Amygdala (tissue), 56 donors: ENCODE measurements at regions not wholly inside any gene's neighbourhood (a gene's known extent, or its start where the extent isn't known, plus 50 kb on each side); places are given as distances from the start of the nearest gene placed in this dataset.

Experiments used
- DNase-seq, 56 donors: peaks; one replicate each; lab custom pipeline; 2025; lab: John Stamatoyannopoulos, UW

DNA sequence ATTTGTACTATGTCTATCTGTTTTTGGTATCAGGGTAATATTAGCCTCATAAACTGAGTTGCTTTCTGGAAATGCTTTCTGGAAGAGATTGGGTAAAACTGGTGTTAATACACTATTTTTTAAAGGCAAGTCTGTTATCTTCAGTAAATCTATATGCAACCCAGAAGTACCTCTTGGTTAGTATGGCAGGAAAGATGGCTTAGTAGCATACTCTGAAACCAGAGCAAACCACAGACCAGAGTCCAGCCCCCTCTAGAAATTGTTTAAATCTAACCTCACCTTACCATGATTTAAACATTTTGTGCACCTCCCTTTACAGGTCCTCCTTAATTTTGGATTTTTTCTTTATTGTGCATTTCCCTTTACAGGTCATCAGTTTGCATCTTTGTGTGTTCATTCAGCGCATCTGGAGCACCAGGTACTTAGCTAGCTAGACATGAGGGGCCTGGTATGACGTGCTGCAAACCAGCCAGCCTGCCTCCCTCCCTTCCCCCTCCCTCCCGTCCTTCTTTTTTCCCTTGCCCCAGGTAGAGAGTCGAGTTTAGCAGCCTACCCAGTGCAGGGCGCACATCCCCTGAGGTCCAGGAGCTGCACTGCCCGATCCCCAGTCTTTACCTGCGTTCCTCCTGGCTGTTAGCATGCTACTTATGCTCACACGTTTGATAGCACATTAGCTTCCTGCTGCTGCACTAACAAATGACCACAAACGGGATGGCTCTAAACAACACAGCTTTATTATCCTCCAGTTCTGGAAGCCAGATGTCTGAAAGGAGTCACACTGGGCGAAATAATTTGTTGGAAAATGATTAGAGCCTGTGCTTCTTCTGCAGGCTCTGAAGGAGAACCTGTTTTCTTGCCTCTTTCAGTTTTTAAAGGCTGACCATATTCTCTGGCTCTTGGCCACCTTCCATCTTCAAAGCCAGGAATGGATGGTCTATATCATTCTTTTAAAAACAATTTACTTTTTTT, 299.9 kb upstream of the HABP2 start:
- DNase-seq = no peak

DNA sequence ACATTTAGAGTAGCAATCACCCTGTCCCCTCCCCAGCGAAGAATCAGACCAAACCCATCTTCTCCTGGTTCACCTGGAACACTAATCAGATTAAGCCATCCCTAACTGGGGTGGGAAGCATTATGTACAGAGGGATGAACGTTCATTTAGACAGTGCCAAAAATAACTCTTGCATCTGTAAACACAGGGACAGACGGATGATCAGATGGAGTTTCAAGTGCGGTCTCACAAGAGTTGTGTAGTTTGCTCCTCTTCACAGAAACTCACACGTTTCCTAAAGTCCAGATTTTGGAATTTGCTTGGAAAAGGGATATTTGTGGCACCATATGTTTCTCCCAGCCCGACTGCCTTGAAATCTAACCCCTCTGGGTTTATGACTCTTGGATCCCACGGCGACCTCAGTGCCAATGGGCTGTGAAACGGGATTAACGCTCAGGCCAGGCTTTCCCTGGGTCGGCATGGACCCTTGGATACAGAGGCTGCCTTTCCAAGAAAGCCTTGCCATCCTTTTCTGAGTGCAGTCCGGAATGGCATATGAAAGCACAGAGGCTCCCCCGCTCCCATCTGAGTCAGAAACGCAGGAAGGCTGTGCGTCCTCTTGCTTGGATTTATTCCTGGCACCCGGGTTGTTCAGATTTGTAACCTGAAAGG, 293.2 kb upstream of the HABP2 start:
- no peak for DNase-seq

DNA sequence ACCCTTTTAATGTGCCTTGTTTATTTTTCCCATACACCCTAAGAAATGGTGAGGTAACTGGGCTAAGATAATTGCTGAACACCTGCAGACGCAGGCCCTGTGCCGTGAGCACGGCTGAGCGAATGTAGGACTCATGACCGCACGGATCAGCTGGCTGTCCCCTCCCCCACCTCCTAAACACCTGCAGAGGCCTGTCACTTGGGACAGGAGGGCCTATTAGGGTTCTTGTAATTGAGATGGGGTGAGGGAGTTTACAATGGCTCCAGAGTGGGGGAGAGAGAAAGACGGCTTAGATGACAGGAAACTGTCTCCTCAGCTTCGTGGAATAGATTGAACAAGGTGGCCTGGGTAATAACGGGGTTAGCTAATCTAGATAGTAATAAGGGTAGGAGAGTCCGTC, 291.7 kb upstream of the HABP2 start:
- DNase-seq = no peak

DNA sequence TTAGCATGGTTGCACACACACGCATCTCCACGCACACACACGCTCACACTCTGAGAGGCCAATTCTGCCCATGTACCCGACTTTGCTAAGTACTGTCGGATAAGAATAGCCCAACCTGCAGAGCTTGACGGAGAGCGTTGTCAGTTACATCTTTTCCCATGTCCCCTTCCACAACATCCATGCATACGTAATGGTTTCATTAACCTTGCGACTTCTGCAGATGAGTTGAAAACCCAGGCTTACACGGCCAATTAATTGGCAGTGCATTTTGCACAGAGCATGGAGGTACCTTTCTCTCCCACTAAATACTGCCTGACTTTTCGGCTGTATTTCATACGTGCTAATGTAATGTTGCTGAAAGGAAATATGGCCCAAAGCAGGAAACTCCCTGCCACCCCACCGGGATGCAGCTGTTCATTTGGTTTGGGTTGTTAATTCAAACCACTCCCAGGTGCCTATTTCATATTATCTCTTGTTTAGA, 291.2 kb upstream of the HABP2 start:
- no peak for DNase-seq

DNA sequence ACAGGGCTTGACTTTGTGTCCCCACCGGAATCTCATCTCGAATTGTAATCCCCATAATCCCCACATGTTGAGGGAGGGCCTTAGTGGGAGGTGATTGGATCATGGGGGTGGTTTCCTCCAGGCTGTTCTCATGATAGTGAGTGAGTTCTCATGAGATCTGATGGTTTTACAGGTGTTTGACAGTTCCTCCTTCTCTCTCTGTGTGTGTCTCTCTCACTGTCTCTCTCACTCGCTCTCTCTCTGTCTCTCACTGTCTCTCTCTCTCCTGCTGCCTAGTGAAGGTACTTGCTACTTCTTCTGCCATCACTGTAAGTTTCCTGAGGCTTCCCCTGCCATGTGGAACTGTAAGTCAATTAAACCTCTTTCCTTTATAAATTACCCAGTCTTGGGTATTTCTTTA, 289.8 kb upstream of the HABP2 start:
- DNase-seq = no peak

DNA sequence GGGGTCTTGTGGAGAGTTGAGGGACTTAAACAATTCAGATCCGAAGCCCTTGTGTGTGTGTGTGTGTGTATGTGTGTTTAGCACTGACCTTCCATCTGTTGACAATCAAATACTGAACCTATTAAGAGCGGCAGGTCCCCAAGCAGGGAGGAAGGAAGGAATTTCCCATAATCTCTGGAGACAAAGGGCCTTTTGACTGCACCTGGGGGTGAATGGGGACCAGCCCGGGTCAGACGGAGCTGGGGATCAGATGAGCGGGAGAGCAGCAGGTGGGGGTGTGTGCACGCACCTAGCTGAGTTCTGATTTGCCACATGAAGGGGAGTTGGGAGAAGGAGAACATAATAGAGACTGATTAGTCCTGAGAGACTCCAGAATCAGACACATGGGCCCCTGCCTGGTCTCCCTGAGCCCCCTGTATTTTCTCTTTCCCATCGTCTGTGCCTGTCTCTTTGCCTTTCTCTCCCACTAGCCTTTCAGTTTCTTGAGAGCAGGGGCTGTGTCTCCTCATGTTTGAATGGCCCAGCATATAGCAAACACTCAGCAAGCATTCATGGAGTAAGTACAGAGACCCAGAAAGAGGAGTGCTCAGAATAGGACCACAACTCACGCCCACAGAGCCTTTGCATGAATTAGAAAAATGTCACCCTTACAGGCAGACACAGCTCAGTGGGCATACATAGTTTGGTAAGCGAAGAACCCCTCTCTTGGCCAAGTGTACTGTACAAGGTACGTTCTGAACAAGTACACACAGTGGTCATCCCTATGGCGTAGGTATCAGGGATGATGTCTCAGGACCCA, 288.3 kb upstream of the HABP2 start:
- DNase-seq = no peak

DNA sequence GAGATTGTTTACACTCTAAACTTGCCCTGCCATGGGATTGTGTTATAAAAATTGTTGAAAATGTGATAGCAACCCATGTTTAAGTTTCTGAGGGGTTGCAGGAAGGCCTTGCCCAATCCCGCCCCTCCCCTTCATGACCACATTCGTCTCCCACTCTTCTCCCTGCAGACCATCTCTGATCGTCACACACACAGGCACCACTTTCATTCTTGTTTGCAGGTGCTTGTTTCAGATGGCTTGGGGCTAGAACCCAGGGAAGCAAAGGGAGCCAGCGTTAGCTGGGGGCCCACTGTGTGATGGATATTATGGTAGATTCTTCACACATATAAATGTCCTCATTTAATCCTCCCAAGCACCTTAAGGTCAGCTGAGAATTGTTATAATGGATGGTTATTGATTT, 286.7 kb upstream of the HABP2 start:
- no peak for DNase-seq

DNA sequence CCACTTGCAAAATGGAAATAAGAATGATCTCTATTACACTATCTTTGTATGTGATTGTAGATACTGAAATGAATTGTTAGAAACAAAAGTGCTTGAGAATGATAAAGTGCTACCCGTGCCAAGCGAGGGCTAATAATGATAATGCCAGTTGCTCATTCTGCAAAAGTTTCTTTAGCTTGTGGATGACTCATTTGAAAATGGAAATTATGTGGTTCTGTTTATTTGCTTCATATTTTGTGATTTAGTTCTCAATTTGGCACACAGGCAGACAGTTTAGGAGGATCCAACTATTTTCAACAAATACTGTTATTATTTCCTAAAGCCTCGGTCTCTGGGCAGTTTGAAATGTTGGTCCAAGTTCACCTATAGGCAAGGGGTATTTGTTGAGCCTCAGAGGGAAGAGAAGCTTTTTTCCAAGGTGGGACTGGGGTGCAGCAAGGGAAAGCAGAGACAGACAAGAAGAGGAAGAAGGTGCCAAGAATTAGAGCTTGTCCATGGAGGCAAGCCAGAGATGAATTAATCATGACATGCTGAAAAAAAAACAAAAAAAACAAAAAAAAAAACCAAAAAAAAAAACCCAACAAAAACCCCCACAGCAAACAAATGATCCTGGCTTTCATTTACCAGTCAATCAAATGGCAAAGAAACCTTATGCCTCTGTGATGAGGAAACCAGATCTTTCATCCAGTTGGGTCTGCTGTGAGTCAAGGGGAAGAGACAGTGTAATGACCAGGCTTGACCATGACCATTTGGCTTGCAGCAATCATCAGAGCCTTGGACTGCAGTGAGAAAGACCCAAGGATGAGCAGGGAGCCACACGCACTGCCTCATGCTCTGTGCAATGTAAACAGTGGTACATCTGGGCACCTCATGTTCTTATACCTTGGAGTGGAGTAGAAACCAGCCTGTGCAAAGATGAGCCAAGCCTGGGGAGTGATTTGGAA, 285.0 kb upstream of the HABP2 start:
- DNase-seq = peak in 1 of 56 donors; percentile 2

DNA sequence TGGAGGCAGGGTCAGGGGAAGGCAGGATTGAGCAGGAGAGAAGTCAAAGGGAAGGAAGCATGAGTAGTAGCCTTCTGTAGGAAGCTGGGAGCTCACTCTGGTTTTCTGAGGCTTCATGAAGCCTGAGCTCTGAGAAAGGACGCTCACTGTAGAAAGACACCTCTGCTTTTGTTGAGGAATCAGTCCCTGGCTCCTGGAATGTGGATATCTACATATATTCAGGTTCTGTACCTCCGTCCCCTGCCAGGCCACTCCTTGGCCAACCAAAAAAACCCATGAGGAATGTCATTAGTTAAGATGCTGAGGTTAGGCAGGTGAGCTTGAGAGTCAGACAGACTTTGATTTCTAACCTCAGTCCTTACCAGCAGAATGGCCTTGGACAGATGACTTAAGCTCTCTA, 283.5 kb upstream of the HABP2 start:
- no peak for DNase-seq

DNA sequence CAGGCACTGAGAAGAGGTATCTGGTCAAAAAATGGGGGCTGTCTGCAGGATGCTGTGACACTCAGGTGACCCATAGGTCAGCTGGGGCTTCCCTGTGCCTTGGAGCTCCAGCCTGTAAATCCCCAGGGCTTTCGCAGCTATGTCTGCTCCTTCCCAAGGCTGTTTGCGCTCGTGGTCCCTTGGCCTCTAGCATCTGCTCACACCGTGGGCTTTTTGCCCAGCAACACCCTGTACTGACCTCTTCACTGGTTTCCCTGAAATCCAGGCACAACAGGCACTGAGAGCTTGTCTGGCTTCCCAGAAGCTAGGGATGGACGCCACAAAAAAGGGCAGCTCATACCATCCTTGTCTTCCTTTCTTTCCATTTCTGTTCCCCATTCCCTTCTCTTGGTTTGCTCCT, 280.3 kb upstream of the HABP2 start:
- no peak for DNase-seq

DNA sequence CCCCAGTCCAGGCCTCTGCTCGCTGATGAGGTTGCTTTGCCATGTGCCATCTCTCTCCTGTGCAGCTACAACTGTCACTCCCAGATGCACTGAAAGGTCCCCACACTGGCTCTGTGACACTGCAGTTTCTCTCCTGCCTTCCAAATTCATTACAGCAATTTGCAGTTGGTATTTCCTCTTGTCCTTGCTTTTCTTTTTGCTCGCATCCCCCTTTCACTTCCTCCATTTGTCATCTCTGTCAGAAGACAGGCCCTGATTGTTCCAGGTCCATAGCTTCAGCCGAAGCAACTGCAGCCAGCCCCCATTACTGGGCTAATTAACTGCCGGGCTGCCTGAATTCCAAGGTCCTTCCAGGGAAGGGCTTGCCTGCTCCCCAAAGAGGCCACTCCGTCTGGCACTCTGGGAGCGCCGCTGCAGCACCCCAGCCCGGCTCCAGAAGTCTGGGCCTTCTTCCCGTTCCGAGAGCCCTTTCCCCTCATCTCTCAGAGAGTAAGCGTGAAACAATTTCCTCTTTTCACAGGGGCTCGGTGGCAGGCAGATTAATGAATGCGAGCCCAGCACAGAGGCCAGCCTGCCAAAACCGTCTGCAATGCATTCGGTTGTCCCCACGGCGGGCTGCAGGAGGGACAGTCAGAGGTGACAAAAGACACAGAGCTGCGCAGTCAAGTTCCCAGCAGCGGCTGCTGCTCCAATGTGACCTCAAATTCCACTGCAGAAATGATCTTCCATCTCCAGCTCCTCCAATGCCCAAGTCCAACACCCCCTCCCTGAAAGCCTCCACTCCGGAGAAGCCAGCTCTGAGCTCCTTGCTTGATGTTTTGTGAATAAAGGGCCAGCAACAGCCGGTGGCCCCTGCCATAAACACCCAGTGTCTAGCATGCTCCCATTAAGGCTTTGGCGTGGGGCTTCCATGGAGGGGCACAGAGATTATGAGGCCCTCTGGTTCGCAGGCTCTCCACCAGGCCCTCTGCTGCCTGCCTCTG, 279.4 kb upstream of the HABP2 start:
- DNase-seq = peak in 51 of 56 donors; percentile 14 to 85 (median 60)

DNA sequence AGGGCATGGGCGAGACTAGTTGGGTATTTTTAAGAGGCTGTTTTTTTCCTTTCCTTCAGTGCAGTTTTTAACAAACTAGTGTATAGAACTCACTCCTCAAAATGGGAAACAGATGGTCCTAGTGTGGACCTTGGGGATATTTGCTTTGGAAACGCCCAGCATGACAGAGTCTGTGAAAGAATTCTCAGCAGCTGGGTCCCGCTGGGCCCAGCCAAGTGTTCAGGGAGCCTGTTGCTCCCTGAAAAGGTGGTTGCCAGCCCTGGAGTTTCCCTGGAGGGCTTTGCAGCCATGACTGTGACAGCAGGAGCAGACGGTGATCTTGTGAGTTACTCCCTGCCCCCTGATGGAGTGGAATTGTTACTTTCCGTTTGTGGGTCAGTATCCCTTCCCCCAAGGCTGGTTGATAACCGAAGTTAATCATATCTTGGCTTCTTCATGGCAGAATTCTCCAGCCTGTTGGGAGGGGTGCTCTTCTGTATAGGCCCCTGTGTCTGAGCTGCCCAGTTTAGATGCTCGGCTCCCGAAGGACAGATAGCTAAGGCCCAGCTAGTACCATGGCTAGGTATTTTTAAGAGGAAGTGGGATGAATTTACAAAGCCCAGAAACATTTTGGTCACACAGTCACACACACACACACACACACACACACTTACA, 278.6 kb upstream of the HABP2 start:
- DNase-seq = no peak

DNA sequence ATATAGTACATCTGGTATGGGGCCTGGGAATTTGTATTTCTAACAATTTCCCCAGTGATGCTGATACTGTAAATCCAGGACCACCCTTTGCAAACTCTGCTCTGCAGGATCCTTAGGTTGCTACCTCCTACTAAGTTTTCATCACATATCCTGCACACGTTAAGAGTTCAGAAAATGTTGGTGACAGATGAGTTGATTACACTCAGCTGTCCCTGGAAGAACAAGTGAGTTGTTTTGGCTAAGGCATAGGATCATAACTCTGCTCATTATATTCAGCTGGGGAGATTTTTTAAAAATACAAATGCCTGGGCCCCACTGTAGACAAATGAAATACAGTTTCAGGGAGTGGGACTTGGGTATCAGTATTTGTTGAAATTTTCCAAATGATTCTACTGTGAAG, 274.6 kb upstream of the HABP2 start:
- DNase-seq = no peak

DNA sequence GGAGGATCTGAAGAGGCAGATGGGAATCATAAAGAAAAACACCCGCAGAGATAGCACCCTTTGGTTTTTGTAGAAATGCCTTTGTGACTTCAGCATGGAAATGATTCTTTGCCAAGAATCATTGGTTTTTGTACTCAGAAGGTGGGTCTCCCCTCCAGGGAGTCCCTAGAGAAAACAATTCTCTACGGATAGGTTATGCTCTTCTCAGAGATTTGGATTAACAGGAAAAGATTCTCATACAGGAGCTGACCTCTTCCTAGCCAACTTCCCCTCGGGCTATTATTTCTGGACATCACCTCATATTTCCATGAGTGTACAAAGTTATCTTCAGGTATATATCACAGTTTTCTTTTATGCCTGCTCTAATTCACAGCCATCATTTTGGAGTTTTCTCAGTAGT, 274.2 kb upstream of the HABP2 start:
- DNase-seq = no peak

DNA sequence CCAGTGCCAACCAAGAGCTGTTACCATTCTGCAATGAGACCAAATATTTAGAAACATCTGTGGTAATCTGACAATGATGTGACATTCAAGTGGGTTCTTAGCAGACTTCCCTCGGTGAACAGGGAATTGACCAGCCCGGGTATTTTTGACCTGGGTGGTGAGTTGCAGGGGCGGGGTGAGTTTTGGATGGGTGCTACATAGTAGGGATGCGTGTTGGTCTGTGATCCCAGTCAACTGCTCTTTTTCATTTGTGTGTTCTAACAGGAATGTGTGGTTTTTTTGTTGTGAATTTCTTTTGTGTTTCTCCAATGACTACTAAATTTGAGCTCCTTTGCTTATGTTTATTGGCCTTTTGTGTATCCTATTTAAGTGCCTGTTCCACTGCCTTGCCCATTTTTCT, 273.6 kb upstream of the HABP2 start:
- DNase-seq = no peak

DNA sequence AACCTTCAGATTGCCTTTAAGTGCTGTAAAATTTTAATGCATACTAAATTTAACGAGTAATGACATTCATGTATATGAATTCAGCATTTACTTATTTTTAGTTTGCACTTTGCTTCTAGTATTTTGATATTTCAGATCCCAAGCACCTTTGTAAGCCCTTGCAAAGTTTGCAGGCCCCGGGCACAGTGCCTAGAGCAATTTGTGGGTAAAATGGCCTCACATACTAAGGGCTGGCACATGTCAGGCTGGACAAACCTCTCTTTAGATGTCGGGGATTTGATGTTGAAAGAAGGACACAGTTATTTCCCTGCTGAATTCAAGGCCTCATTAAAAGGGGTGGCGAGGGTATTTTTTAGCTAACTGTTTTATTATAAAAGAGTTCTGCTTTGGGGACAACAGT, 270.3 kb upstream of the HABP2 start:
- DNase-seq = peak in 4 of 56 donors; percentile 7 to 15 (median 12)

DNA sequence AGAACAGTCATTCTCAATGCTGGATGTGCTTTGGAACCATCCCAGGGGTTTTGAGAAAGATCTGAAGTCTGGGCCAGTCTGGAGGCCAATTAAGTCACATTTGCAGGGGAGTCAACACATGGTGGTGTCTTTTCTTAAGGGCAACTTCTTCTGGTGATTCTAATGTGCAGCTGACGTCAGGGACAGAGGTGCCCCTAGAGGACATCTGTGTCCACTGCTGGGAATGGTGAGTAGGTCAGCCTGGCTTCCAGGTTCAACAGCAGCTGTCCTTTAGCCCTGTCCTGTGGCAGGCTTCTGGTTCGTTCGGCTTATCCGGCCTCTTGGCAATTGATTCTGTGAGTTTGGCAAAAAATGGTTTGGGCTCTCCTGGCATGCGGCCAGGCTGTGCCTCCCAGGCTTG, 269.7 kb upstream of the HABP2 start:
- no peak for DNase-seq

DNA sequence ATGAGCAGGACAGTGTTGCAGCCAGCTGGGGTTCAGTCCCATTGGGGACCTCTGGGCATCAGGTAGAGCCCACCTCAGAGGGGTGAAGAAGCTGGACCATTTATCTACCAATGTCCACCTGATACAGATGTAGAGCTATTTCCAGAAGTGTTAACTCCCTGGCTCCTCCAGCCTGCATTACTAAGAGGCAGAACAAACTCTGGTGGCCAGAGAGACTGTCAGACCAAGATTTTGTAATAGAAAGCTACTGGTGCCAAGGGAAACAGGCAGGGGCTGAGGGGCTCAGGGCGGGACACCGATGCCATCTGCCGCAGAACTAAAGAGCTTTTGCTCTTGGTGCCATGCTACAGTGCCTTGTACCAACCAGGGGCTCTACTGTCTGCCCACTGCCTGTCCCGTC, 268.2 kb upstream of the HABP2 start:
- no peak for DNase-seq
